ENCODE measurements at regions not wholly inside any gene's neighbourhood (a gene's known extent, or its start where the extent isn't known, plus 50 kb on each side); places are given as distances from the start of the nearest gene placed in this dataset.

- H3K27ac ChIP-seq: no peak overlapping the region
- H3K27me3 ChIP-seq: no peaks in the 10 kb centered on the region
- no peak for DNase-seq
- no peaks in the 10 kb centered on the region for H3K4me1 ChIP-seq
- intact Hi-C loops (cut with DNase I): no loop called here
- TF ChIP-seq CTCF (IDR thresholded peaks at IDR 0.05) (no peak), POLR2A (IDR thresholded peaks at IDR 0.05) (no peak)
- no peaks in the 10 kb centered on the region for H3K9me3 ChIP-seq
- 0% methylated on average over 1 of the region's 1 CpG for WGBS, 2 donors
- H3K36me3 ChIP-seq: no peaks in the 10 kb centered on the region
- H3K4me3 ChIP-seq (replicated peaks in 1 of 3): no peak overlapping the region
These were observed 176.9 kb downstream of the MN1 start for GRCh38 chr22:27624705-27625104.

GRCh38 chr22:27625769-27626674 lies 175.5 kb downstream of the MN1 start:
- no peak for DNase-seq
- 84 to 88% methylated on average over 12 of the region's 12 CpGs for WGBS, 2 donors
- H3K27ac ChIP-seq: no peak overlapping the region
- no peak overlapping the region for H3K4me3 ChIP-seq (replicated peaks in 1 of 3)
- no peak for TF ChIP-seq POLR2A (IDR thresholded peaks at IDR 0.05)
- TF ChIP-seq CTCF (IDR thresholded peaks at IDR 0.05): no peak
- no peaks in the 10 kb centered on the region for H3K4me1 ChIP-seq
- H3K27me3 ChIP-seq: no peaks in the 10 kb centered on the region
- H3K9me3 ChIP-seq: no peaks in the 10 kb centered on the region
- intact Hi-C loops (cut with DNase I): no loop called here
- no peaks in the 10 kb centered on the region for H3K36me3 ChIP-seq

GRCh38 chr22:27626675-27627443 lies 174.7 kb downstream of the MN1 start:
- intact Hi-C loops (cut with DNase I): no loop called here
- H3K4me1 ChIP-seq: no peaks in the 10 kb centered on the region
- no peak overlapping the region for H3K27ac ChIP-seq
- WGBS, 2 donors: 86 to 90% methylated on average over 7 of the region's 7 CpGs
- H3K9me3 ChIP-seq: no peaks in the 10 kb centered on the region
- H3K36me3 ChIP-seq: no peaks in the 10 kb centered on the region
- DNase-seq: no peak
- no peaks in the 10 kb centered on the region for H3K27me3 ChIP-seq
- TF ChIP-seq CTCF (IDR thresholded peaks at IDR 0.05): no peak
- TF ChIP-seq POLR2A (IDR thresholded peaks at IDR 0.05): no peak
- no peak overlapping the region for H3K4me3 ChIP-seq (replicated peaks in 1 of 3)

GRCh38 chr22:27627444-27627833 lies 174.1 kb downstream of the MN1 start:
- H3K4me3 ChIP-seq (replicated peaks in 1 of 3): no peak overlapping the region
- TF ChIP-seq CTCF (IDR thresholded peaks at IDR 0.05): no peak
- TF ChIP-seq POLR2A (IDR thresholded peaks at IDR 0.05): no peak
- H3K27me3 ChIP-seq: no peaks in the 10 kb centered on the region
- no peaks in the 10 kb centered on the region for H3K4me1 ChIP-seq
- no peak overlapping the region for H3K27ac ChIP-seq
- no peaks in the 10 kb centered on the region for H3K36me3 ChIP-seq
- intact Hi-C loops (cut with DNase I): no loop called here
- no peak for DNase-seq
- WGBS, 2 donors: 87 to 95% methylated on average over 9 of the region's 9 CpGs
- no peaks in the 10 kb centered on the region for H3K9me3 ChIP-seq

GRCh38 chr22:27627901-27628300 lies 173.7 kb downstream of the MN1 start:
- intact Hi-C loops (cut with DNase I): no loop called here
- H3K9me3 ChIP-seq: no peaks in the 10 kb centered on the region
- H3K36me3 ChIP-seq: no peaks in the 10 kb centered on the region
- H3K27ac ChIP-seq: no peak overlapping the region
- no peaks in the 10 kb centered on the region for H3K4me1 ChIP-seq
- WGBS, 2 donors: 75 to 81% methylated on average over 5 to 6 of the region's 6 CpGs
- no peak for TF ChIP-seq POLR2A (IDR thresholded peaks at IDR 0.05)
- TF ChIP-seq CTCF (IDR thresholded peaks at IDR 0.05): no peak
- DNase-seq: no peak
- no peaks in the 10 kb centered on the region for H3K27me3 ChIP-seq
- no peak overlapping the region for H3K4me3 ChIP-seq (replicated peaks in 1 of 3)
